GM19397 (cell line): ENCODE measurements at regions not wholly inside any gene's neighbourhood (a gene's known extent, or its start where the extent isn't known, plus 50 kb on each side); places are given as distances from the start of the nearest gene placed in this dataset.

Experiments used
- ATAC-seq: cut with Tn5 transposase; IDR thresholded peaks from one replicate; pipeline ENCODE4 v1.9.1; 2021; ENCODE audit warnings: mild to moderate bottlenecking, moderate library complexity; ENCODE audit not compliant: unreplicated experiment

GRCh38 chr10:124288928-124289850 lies 129.5 kb downstream of the OAT start:
- ATAC-seq = no peak

GRCh38 chr10:124288486-124288885 lies 130.2 kb downstream of the OAT start:
- ATAC-seq = no peak

- no peak for ATAC-seq
Observed at GRCh38 chr10:124287791-124288190, 130.9 kb downstream of the OAT start.

GRCh38 chr10:124287071-124287685 lies 131.5 kb downstream of the OAT start:
- ATAC-seq = no peak

GRCh38 chr10:124286621-124287020 lies 132.1 kb downstream of the OAT start:
- no peak for ATAC-seq

GRCh38 chr10:124285587-124286527 lies 132.9 kb downstream of the OAT start:
- ATAC-seq = peak; percentile 60

GRCh38 chr10:124283949-124284250 lies 134.8 kb downstream of the OAT start:
- no peak for ATAC-seq

GRCh38 chr10:124283215-124283948 lies 135.3 kb downstream of the OAT start:
- no peak for ATAC-seq

GRCh38 chr10:124282326-124282725 lies 136.4 kb downstream of the OAT start:
- ATAC-seq = no peak

GRCh38 chr10:124281666-124282065 lies 137.1 kb downstream of the OAT start:
- ATAC-seq = no peak

GRCh38 chr10:124280916-124281315 lies 137.8 kb downstream of the OAT start:
- ATAC-seq = no peak

GRCh38 chr10:124279882-124280281 lies 138.8 kb downstream of the OAT start:
- no peak for ATAC-seq

GRCh38 chr10:124279298-124279697 lies 139.4 kb downstream of the OAT start:
- no peak for ATAC-seq

- no peak for ATAC-seq
Observed at GRCh38 chr10:124278356-124278755, 140.4 kb downstream of the OAT start.

GRCh38 chr10:124273141-124273540 lies 145.6 kb downstream of the OAT start:
- no peak for ATAC-seq

- no peak for ATAC-seq
Observed at GRCh38 chr10:124271676-124272075, 147.0 kb downstream of the OAT start.

GRCh38 chr10:124270530-124271327 lies 148.0 kb downstream of the OAT start:
- ATAC-seq = no peak

GRCh38 chr10:124268976-124269375 lies 149.7 kb downstream of the OAT start:
- no peak for ATAC-seq

- ATAC-seq = no peak
Observed at GRCh38 chr10:124267911-124268549, 150.7 kb downstream of the OAT start.
